Stimulated activated CD8-positive, alpha-beta memory T cell treated with anti-CD3 and anti-CD28 coated beads, Interleukin-4, amount 100 ng/mL, for 48 hours (primary cell): ENCODE measurements at regions not wholly inside any gene's neighbourhood (a gene's known extent, or its start where the extent isn't known, plus 50 kb on each side); places are given as distances from the start of the nearest gene placed in this dataset.

ENCODE experiments used
- DNase-seq: peaks from one replicate; pipeline ENCODE4 v3.0.0-alpha.2; 2020

- DNase-seq, result no peak
Observed at GRCh38 chr13:52975969-52976368, 52.6 kb upstream of the OLFM4 start.

GRCh38 chr13:52975161-52975560, 53.5 kb upstream of the OLFM4 start:
- no peak for DNase-seq

GRCh38 chr13:52974711-52975110, 53.9 kb upstream of the OLFM4 start:
- DNase-seq, result no peak

GRCh38 chr13:52969373-52969772, 59.2 kb upstream of the OLFM4 start:
- no peak for DNase-seq

GRCh38 chr13:52968074-52968700, 60.4 kb upstream of the OLFM4 start:
- DNase-seq, result peak; percentile 75

- no peak for DNase-seq
Observed at GRCh38 chr13:52961987-52962386, 66.6 kb upstream of the OLFM4 start.

GRCh38 chr13:52961256-52961910, 67.2 kb upstream of the OLFM4 start:
- no peak for DNase-seq

- no peak for DNase-seq
Observed at GRCh38 chr13:52955472-52955874, 73.1 kb upstream of the OLFM4 start.

GRCh38 chr13:52954838-52955237, 73.8 kb upstream of the OLFM4 start:
- no peak for DNase-seq

- no peak for DNase-seq
Observed at GRCh38 chr13:52950436-52950956, 78.1 kb upstream of the OLFM4 start.

GRCh38 chr13:52949742-52950141, 78.9 kb upstream of the OLFM4 start:
- DNase-seq, result no peak

GRCh38 chr13:52949044-52949443, 79.6 kb upstream of the OLFM4 start:
- no peak for DNase-seq

- DNase-seq, result no peak
Observed at GRCh38 chr13:52947921-52948373, 80.7 kb upstream of the OLFM4 start.

- DNase-seq, result no peak
Observed at GRCh38 chr13:52945348-52945747, 83.3 kb upstream of the OLFM4 start.

GRCh38 chr13:52944697-52945096, 83.9 kb upstream of the OLFM4 start:
- no peak for DNase-seq

- DNase-seq, result no peak
Observed at GRCh38 chr13:52938065-52938464, 89.6 kb upstream of the PCDH8 start.

- no peak for DNase-seq
Observed at GRCh38 chr13:52936806-52937205, 88.4 kb upstream of the PCDH8 start.

- no peak for DNase-seq
Observed at GRCh38 chr13:52934258-52934657, 85.8 kb upstream of the PCDH8 start.

- DNase-seq, result no peak
Observed at GRCh38 chr13:52933547-52934210, 85.2 kb upstream of the PCDH8 start.

- DNase-seq, result no peak
Observed at GRCh38 chr13:52933099-52933498, 84.7 kb upstream of the PCDH8 start.

- no peak for DNase-seq
Observed at GRCh38 chr13:52932649-52933048, 84.2 kb upstream of the PCDH8 start.

- no peak for DNase-seq
Observed at GRCh38 chr13:52931539-52932431, 83.3 kb upstream of the PCDH8 start.

- no peak for DNase-seq
Observed at GRCh38 chr13:52931131-52931530, 82.7 kb upstream of the PCDH8 start.
